ENCODE measurements at regions not wholly inside any gene's neighbourhood (a gene's known extent, or its start where the extent isn't known, plus 50 kb on each side); places are given as distances from the start of the nearest gene placed in this dataset.

DNA sequence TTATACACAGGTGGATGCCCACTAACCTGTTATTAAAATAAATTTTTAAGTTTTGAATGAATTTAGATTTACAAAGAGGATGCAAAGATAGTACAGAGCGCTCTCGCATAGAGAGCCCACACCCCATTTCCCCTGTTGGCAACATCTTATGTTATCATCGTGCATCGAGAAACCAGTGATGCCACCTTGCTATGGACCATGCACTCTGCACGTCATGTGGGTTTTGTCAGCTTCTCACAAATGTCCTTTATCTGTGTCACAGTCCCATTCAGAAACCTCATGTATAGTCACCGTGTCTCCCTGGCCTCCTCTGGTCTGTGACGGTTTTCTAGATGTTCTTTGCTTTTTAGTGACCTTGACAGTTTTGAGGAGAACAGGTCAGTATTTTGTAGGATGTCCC is 60.0 kb downstream of the ING1 start:
- no peaks in the 10 kb centered on the region for H3K4me1 ChIP-seq (ENCODE audit: control insufficient read depth, extremely low read depth, insufficient read depth, low read length)
- no peaks in the 10 kb centered on the region for H3K36me3 ChIP-seq (ENCODE audit: control insufficient read depth, insufficient read depth, low read length)
- no peak overlapping the region for H3K4me3 ChIP-seq (replicated peaks in 1 of 4; ENCODE audit: control extremely low read depth in 1 of 4, insufficient read depth in 1 of 4, low read depth in 3 of 4, low read length in 4 of 4)
- H3K4me2 ChIP-seq (ENCODE audit: extremely low read depth, insufficient read depth, low read length): no peak overlapping the region
- H2AFZ ChIP-seq (ENCODE audit: low read length): no peak overlapping the region
- no peak overlapping the region for H3K9ac ChIP-seq (ENCODE audit: insufficient read depth, low read length)
- H3K79me2 ChIP-seq (ENCODE audit: control insufficient read depth, insufficient read depth, low read length): no peaks in the 10 kb centered on the region
- H3K27ac ChIP-seq (ENCODE audit: insufficient read depth, low read length): no peak overlapping the region
- no peaks in the 10 kb centered on the region for H3K9me3 ChIP-seq (ENCODE audit: control insufficient read depth, insufficient read depth, low read depth, low read length)
- H3K27me3 ChIP-seq (ENCODE audit: control insufficient read depth, insufficient read depth, low read length): no peaks in the 10 kb centered on the region
- no peak for DNase-seq (ENCODE audit: low read depth in 2 of 2)
- no peak for TF ChIP-seq EZH2 (IDR thresholded peaks at IDR 0.05; ENCODE audit: low read length, missing control alignments)
- TF ChIP-seq, protein P1, sequence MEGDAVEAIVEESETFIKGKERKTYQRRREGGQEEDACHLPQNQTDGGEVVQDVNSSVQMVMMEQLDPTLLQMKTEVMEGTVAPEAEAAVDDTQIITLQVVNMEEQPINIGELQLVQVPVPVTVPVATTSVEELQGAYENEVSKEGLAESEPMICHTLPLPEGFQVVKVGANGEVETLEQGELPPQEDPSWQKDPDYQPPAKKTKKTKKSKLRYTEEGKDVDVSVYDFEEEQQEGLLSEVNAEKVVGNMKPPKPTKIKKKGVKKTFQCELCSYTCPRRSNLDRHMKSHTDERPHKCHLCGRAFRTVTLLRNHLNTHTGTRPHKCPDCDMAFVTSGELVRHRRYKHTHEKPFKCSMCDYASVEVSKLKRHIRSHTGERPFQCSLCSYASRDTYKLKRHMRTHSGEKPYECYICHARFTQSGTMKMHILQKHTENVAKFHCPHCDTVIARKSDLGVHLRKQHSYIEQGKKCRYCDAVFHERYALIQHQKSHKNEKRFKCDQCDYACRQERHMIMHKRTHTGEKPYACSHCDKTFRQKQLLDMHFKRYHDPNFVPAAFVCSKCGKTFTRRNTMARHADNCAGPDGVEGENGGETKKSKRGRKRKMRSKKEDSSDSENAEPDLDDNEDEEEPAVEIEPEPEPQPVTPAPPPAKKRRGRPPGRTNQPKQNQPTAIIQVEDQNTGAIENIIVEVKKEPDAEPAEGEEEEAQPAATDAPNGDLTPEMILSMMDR (conservative IDR thresholded peaks at IDR 0.05 in 1 of 2, IDR thresholded peaks at IDR 0.05 in 1 of 2; ENCODE audit: low read depth in 1 of 2, low read length in 2 of 2): no peak
- H4K20me1 ChIP-seq (ENCODE audit: control insufficient read depth, extremely low read depth, insufficient read depth, low read length): no peaks in the 10 kb centered on the region

DNA sequence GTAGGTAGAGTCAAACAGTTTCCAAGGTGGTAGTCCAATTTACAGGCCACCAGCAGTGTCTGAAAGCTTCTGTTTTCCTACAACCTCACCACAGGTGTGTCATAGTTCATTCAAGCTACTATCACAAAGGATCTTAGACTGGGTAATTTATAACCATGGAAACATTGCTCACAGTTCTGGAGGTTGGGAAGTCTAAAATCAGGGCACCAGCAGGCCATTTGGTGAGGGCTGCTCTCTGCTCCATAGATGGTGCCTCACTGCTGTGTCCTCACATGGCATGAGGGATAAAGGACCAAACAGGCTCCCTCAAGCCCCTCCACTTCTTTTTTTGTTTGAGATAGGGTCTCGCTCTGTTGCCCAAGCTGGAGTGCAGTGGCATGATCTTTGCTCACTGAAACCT is 60.6 kb downstream of the ING1 start:
- no peak for DNase-seq (ENCODE audit: low read depth in 2 of 2)
- Histone ChIP-seq H3K4me3 (replicated peaks in 1 of 4; ENCODE audit: control extremely low read depth in 1 of 4, insufficient read depth in 1 of 4, low read depth in 3 of 4, low read length in 4 of 4) (no peak overlapping the region), H3K9ac (ENCODE audit: insufficient read depth, low read length) (no peak overlapping the region), H4K20me1 (ENCODE audit: control insufficient read depth, extremely low read depth, insufficient read depth, low read length) (no peaks in the 10 kb centered on the region), H2AFZ (ENCODE audit: low read length) (no peak overlapping the region), H3K4me2 (ENCODE audit: extremely low read depth, insufficient read depth, low read length) (no peak overlapping the region), H3K79me2 (ENCODE audit: control insufficient read depth, insufficient read depth, low read length) (no peaks in the 10 kb centered on the region), H3K36me3 (ENCODE audit: control insufficient read depth, insufficient read depth, low read length) (no peaks in the 10 kb centered on the region), H3K27ac (ENCODE audit: insufficient read depth, low read length) (no peak overlapping the region), H3K27me3 (ENCODE audit: control insufficient read depth, insufficient read depth, low read length) (no peaks in the 10 kb centered on the region), H3K9me3 (ENCODE audit: control insufficient read depth, insufficient read depth, low read depth, low read length) (no peaks in the 10 kb centered on the region), H3K4me1 (ENCODE audit: control insufficient read depth, extremely low read depth, insufficient read depth, low read length) (no peaks in the 10 kb centered on the region)
- TF ChIP-seq, protein P1 (conservative IDR thresholded peaks at IDR 0.05 in 1 of 2, IDR thresholded peaks at IDR 0.05 in 1 of 2; ENCODE audit: low read depth in 1 of 2, low read length in 2 of 2): no peak
- TF ChIP-seq EZH2 (IDR thresholded peaks at IDR 0.05; ENCODE audit: low read length, missing control alignments): no peak

DNA sequence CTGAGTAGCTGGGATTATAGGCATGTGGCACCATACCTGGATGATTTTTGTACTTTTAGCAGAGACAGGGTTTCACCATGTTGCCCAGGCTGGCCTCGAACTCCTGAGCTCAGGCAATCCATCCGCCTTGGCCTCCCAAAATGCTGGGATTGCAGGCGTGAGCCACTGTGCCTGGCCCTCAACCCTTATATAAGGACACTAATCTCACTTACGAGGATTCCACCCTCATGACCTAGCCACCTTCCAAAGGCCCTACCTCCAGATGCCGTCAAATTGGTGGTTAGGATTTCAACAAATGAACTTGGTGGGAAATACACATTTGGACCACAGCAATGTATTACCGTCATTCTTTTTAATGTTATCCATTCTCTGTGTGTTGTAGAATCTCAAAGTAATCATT is 61.0 kb downstream of the ING1 start:
- no peaks in the 10 kb centered on the region for H3K27me3 ChIP-seq (ENCODE audit: control insufficient read depth, insufficient read depth, low read length)
- no peaks in the 10 kb centered on the region for H3K79me2 ChIP-seq (ENCODE audit: control insufficient read depth, insufficient read depth, low read length)
- no peak overlapping the region for H3K4me3 ChIP-seq (replicated peaks in 1 of 4; ENCODE audit: control extremely low read depth in 1 of 4, insufficient read depth in 1 of 4, low read depth in 3 of 4, low read length in 4 of 4)
- H3K36me3 ChIP-seq (ENCODE audit: control insufficient read depth, insufficient read depth, low read length): no peaks in the 10 kb centered on the region
- DNase-seq (ENCODE audit: low read depth in 2 of 2): no peak
- TF ChIP-seq, protein P1 (conservative IDR thresholded peaks at IDR 0.05 in 1 of 2, IDR thresholded peaks at IDR 0.05 in 1 of 2; ENCODE audit: low read depth in 1 of 2, low read length in 2 of 2): no peak
- no peak for TF ChIP-seq EZH2 (IDR thresholded peaks at IDR 0.05; ENCODE audit: low read length, missing control alignments)
- no peaks in the 10 kb centered on the region for H3K9me3 ChIP-seq (ENCODE audit: control insufficient read depth, insufficient read depth, low read depth, low read length)
- H3K4me2 ChIP-seq (ENCODE audit: extremely low read depth, insufficient read depth, low read length): no peak overlapping the region
- no peak overlapping the region for H3K27ac ChIP-seq (ENCODE audit: insufficient read depth, low read length)
- no peak overlapping the region for H2AFZ ChIP-seq (ENCODE audit: low read length)
- H4K20me1 ChIP-seq (ENCODE audit: control insufficient read depth, extremely low read depth, insufficient read depth, low read length): no peaks in the 10 kb centered on the region
- no peaks in the 10 kb centered on the region for H3K4me1 ChIP-seq (ENCODE audit: control insufficient read depth, extremely low read depth, insufficient read depth, low read length)
- H3K9ac ChIP-seq (ENCODE audit: insufficient read depth, low read length): no peak overlapping the region

Data from fibroblast of lung (primary cell).